ENCODE measurements at regions not wholly inside any gene's neighbourhood (a gene's known extent, or its start where the extent isn't known, plus 50 kb on each side); places are given as distances from the start of the nearest gene placed in this dataset.

DNA sequence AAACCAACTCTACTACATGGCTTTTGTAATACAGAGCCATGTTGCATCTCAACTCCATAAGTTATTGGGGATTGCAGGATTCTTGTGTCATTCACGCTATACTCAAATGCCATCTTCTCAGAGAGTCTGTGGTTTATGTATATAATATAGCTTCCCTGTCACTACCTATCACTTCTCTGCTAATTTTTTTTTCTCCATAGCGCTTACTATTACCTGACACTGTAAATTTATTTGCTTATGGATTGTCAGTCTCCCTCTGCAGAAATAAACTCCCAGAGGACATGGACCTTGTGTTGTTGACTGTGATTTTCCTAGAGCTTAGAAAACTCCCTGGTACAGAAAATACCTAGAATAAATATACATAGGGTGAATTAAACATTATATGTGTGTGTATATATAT lies 990.5 kb downstream of the TBL1XR1 start:
- TF ChIP-seq, protein P1, sequence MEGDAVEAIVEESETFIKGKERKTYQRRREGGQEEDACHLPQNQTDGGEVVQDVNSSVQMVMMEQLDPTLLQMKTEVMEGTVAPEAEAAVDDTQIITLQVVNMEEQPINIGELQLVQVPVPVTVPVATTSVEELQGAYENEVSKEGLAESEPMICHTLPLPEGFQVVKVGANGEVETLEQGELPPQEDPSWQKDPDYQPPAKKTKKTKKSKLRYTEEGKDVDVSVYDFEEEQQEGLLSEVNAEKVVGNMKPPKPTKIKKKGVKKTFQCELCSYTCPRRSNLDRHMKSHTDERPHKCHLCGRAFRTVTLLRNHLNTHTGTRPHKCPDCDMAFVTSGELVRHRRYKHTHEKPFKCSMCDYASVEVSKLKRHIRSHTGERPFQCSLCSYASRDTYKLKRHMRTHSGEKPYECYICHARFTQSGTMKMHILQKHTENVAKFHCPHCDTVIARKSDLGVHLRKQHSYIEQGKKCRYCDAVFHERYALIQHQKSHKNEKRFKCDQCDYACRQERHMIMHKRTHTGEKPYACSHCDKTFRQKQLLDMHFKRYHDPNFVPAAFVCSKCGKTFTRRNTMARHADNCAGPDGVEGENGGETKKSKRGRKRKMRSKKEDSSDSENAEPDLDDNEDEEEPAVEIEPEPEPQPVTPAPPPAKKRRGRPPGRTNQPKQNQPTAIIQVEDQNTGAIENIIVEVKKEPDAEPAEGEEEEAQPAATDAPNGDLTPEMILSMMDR (conservative IDR thresholded peaks at IDR 0.05; ENCODE audit: low read depth, low read length): no peak
- no peak overlapping the region for H3K4me3 ChIP-seq (ENCODE audit: low read depth, low read length)
- no peak for DNase-seq (ENCODE audit: low read depth)

DNA sequence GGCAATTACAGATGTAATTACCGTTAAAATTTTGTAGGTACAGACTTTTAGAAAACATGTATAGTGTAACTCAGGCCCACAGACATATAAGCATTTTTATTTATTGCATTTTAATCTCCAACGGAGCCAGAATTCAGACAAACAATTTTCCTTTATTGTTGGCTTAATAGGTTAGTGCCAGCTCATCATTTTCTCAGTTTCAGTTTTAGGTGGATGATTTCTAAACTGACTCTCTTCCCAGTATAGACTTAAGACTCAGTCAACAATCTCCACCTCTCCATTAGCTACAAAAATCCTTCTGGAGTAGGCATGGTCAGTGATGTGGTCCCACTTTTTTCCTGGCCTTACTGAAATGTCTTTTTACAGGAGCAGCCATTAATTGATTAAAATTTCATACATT lies 994.6 kb downstream of the TBL1XR1 start:
- no peak overlapping the region for H3K4me3 ChIP-seq (ENCODE audit: low read depth, low read length)
- DNase-seq (ENCODE audit: low read depth): no peak
- TF ChIP-seq, protein P1 (conservative IDR thresholded peaks at IDR 0.05; ENCODE audit: low read depth, low read length): no peak

DNA sequence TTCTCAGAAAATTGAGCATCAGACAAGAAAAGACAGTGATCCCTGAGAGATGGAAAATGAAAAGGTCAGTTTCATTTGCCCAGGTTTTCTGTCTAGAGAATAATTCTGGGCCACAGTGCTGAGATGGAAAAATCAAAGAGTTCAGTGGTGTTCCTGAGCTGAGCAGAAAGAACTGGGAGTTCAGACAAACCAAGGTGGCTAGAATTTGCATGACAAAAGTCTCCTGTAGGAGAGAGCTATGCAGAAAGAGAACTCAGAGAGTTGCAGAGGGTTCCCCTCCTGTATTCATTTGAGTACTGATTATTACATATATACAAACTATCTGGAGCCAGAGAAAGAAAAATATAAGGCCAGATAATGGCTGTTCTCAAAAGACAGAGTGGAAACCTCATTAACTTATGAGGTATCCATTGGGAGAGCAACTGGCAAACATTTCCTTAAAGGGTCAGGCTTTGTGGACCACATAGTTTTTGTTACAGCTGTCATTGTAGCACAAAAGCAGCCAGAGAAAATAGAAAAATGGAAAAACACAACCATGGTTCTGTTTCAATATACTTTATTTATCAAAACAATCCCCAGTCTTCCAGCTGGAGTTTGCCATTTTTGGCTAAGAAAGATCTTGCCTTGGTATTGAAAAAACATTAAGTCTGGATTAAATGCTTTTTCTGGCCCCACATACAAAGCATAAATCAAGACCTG lies 1004.1 kb downstream of the TBL1XR1 start:
- no peak for DNase-seq (ENCODE audit: low read depth)
- TF ChIP-seq, protein P1 (conservative IDR thresholded peaks at IDR 0.05; ENCODE audit: low read depth, low read length): no peak

DNA sequence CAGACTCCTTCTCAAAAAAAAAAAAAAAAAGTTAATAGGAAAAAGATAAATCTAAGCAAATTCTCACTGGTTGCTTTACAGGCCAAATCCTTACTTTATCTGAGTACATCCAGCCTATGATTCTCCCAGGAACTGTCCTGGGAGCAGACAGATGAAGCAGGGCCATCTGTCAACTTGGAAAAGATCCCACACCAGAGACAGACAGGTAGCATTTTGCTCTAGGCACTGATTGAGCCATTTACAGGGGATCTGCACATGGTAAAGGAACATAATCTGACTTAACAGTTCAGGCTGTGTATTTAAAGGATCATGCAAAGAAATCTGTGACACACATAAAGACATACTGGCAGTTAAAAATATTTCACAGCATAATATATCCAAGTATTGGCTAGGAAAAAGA lies 1006.5 kb downstream of the TBL1XR1 start:
- no peak overlapping the region for H3K4me3 ChIP-seq (ENCODE audit: low read depth, low read length)
- TF ChIP-seq, protein P1 (conservative IDR thresholded peaks at IDR 0.05; ENCODE audit: low read depth, low read length): no peak
- DNase-seq (ENCODE audit: low read depth): no peak

More for the DNA sequence above, 1004.1 kb downstream of the TBL1XR1 start:
- H3K4me3 ChIP-seq (ENCODE audit: low read depth, low read length): no peak overlapping the region

DNA sequence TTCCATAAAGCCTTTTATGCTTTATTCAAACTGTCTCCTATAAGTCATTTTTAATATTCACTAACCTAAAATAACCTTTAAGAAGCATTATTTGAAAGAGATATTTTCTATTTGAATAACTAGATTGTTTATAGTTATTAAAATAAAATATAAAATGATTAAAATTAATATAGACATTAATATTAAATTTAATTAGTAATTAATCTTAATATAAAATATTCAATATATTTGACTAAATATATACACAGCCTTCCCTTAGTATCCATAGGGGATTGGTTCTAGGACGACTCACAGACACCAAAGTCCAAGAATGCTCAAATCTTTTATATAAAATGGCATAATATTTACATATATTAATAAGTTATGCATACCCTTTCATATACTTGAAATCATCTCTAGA lies 1014.1 kb downstream of the TBL1XR1 start:
- no peak for DNase-seq (ENCODE audit: low read depth)
- no peak overlapping the region for H3K4me3 ChIP-seq (ENCODE audit: low read depth, low read length)
- TF ChIP-seq, protein P1 (conservative IDR thresholded peaks at IDR 0.05; ENCODE audit: low read depth, low read length): no peak

DNA sequence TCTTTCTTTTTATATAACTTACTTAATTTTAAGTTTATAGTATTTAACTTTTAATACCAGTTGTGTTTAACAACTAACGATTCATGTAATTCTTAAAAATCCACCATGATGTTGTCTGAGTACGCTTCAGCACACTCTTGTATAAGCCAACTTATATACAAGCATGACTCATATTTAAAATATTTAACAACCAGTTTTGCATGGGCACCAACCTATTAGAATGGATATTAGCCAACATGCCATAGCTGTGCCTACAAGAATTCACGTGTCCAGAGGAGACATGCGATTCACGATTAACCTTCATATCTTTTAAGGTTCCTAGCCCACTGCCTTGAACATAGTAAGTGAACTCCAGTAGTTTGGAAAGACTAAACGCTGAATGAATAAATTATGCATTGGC lies 1023.2 kb downstream of the TBL1XR1 start:
- TF ChIP-seq, protein P1 (conservative IDR thresholded peaks at IDR 0.05; ENCODE audit: low read depth, low read length): no peak
- no peak for DNase-seq (ENCODE audit: low read depth)
- no peak overlapping the region for H3K4me3 ChIP-seq (ENCODE audit: low read depth, low read length)

DNA sequence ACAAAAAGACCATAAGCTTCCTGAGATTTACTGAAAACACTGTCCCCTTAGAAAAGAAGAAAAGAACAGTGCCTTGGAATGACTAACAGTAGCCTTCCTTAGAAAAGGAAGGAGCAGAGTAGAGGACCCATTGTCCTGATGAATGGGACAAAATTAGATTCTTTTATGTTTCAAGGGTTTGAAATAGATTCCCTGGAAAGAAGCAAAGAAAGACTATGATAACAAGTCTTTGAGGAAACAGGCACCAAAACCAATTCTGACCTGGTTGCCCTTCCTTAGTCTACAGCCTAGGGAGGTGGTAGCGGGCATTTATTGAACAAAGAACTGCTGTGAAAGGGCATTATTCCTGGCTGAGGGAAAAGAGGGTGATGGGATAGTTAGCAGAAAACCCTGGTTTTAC lies 1024.8 kb downstream of the TBL1XR1 start:
- no peak for DNase-seq (ENCODE audit: low read depth)
- no peak overlapping the region for H3K4me3 ChIP-seq (ENCODE audit: low read depth, low read length)
- TF ChIP-seq, protein P1 (conservative IDR thresholded peaks at IDR 0.05; ENCODE audit: low read depth, low read length): no peak
